Left lung (tissue), 4 donors: ENCODE measurements at regions not wholly inside any gene's neighbourhood (a gene's known extent, or its start where the extent isn't known, plus 50 kb on each side); places are given as distances from the start of the nearest gene placed in this dataset.

Source experiments
- ATAC-seq: fragments of 200-7000 bp; cut with Tn5 transposase; one replicate; pipeline ENCODE4 v1.9.1; 2020; ENCODE audit warnings: moderate library complexity
- DNase-seq, 4 donors: peaks; one replicate each; pipeline ENCODE4 v3.0.0-alpha.2; 2013 to 2020
- H3K27ac ChIP-seq, 2 donors: fragments of 200-600 bp; sonication (generic) in 1 of 2; one replicate each; pipeline versions ENCODE4 v1.5.0 to v1.8.0; 2020 to 2021
- H3K27me3 ChIP-seq, 2 donors: fragments of 200-600 bp; sonication (generic) in 1 of 2; one replicate each; pipeline versions ENCODE4 v1.5.0 to v1.8.0; 2020 to 2021
- H3K36me3 ChIP-seq, 2 donors: fragments of 200-600 bp; sonication (generic) in 1 of 2; one replicate each; pipeline versions ENCODE4 v1.5.0 to v1.8.0; 2020 to 2021
- H3K4me1 ChIP-seq, 2 donors: fragments of 200-600 bp; one replicate each; pipeline ENCODE4 v1.8.0; 2021
- H3K4me3 ChIP-seq, 2 donors: fragments of 200-600 bp; sonication (generic) in 1 of 2; one replicate each; pipeline versions ENCODE4 v1.5.0 to v1.8.0; 2020 to 2021; ENCODE audit warnings: mild to moderate bottlenecking in 1 of 2
- H3K9me3 ChIP-seq, 2 donors: fragments of 200-600 bp; sonication (generic) in 1 of 2; one replicate each; pipeline versions ENCODE4 v1.5.0 to v1.8.0; 2020 to 2021
- CTCF ChIP-seq, 2 donors: fragments of 200-600 bp; sonication (generic) in 1 of 2; IDR thresholded peaks; one replicate each; pipeline versions ENCODE4 v1.5.0 to v1.8.0; 2021; ENCODE audit warnings: antibody characterized with exemption in 2 of 2
- intact Hi-C, 2 donors: fragments of 100-400 bp; cut with DNase I; formaldehyde crosslinking; loops; one replicate each; pipeline versions ENCODE4 v1.11.2 to v1.14.2; 2022
- donor health status: DM: no; HTN: yes; CAD: no.
- donor health status: DM: no; HTN: no; CAD: no.

- Histone ChIP-seq H3K36me3 (no peaks in the 10 kb centered on the region), H3K4me1 (no peaks in the 10 kb centered on the region), H3K27me3 (no peaks in the 10 kb centered on the region), H3K27ac (no peak overlapping the region), H3K4me3 (no peak overlapping the region), H3K9me3 (no peaks in the 10 kb centered on the region)
- DNase-seq = no peak
- no peak for ATAC-seq
- intact Hi-C loops = no loop called here
- no peak for TF ChIP-seq CTCF (IDR thresholded peaks at IDR 0.05)
Measured at GRCh38 chr6:119986934-119987549, 637.5 kb upstream of the MAN1A1 start.

- Histone ChIP-seq H3K9me3 (no peaks in the 10 kb centered on the region), H3K4me3 (no peak overlapping the region), H3K36me3 (no peaks in the 10 kb centered on the region), H3K27ac (no peak overlapping the region), H3K4me1 (no peaks in the 10 kb centered on the region), H3K27me3 (no peaks in the 10 kb centered on the region)
- DNase-seq (no peak), ATAC-seq (no peak)
- TF ChIP-seq CTCF (IDR thresholded peaks at IDR 0.05) = no peak
- intact Hi-C loops = no loop called here
Measured at GRCh38 chr6:119985952-119986736, 636.6 kb upstream of the MAN1A1 start.

GRCh38 chr6:119980802-119981201 lies 631.2 kb upstream of the MAN1A1 start:
- intact Hi-C loops = no loop called here
- DNase-seq (no peak), ATAC-seq (no peak)
- TF ChIP-seq CTCF (IDR thresholded peaks at IDR 0.05) = no peak
- no peak overlapping the region for H3K27ac ChIP-seq
- H3K4me3 ChIP-seq = no peak overlapping the region
- no peaks in the 10 kb centered on the region for H3K36me3 ChIP-seq
- no peaks in the 10 kb centered on the region for H3K9me3 ChIP-seq
- H3K4me1 ChIP-seq = no peaks in the 10 kb centered on the region
- no peaks in the 10 kb centered on the region for H3K27me3 ChIP-seq

- TF ChIP-seq CTCF (IDR thresholded peaks at IDR 0.05) = no peak
Measured at GRCh38 chr6:119979862-119980261, 630.3 kb upstream of the MAN1A1 start.

GRCh38 chr6:119978274-119978889 lies 628.8 kb upstream of the MAN1A1 start:
- H3K4me3 ChIP-seq = no peak overlapping the region
- H3K27me3 ChIP-seq = no peaks in the 10 kb centered on the region
- H3K27ac ChIP-seq = no peak overlapping the region
- peak; percentile 49 for ATAC-seq
- peak in 1 of 2 donors; percentile 26 for TF ChIP-seq CTCF (IDR thresholded peaks at IDR 0.05)
- H3K36me3 ChIP-seq = no peaks in the 10 kb centered on the region
- intact Hi-C loops = no loop called here
- H3K9me3 ChIP-seq = no peaks in the 10 kb centered on the region
- peak in 2 of 4 donors; percentile 3 to 16 for DNase-seq
- no peaks in the 10 kb centered on the region for H3K4me1 ChIP-seq

More at GRCh38 chr6:119979862-119980261, 630.3 kb upstream of the MAN1A1 start:
- intact Hi-C loops = no loop called here
- ATAC-seq = no peak
- H3K27me3 ChIP-seq = no peaks in the 10 kb centered on the region
- H3K4me1 ChIP-seq = no peaks in the 10 kb centered on the region
- H3K9me3 ChIP-seq = no peaks in the 10 kb centered on the region
- no peak for DNase-seq
- no peaks in the 10 kb centered on the region for H3K36me3 ChIP-seq
- no peak overlapping the region for H3K4me3 ChIP-seq
- H3K27ac ChIP-seq = no peak overlapping the region
